Stimulated activated CD8-positive, alpha-beta memory T cell treated with anti-CD3 and anti-CD28 coated beads, Interleukin-7, amount 100 ng/mL, for 24 hours (primary cell): ENCODE measurements at regions not wholly inside any gene's neighbourhood (a gene's known extent, or its start where the extent isn't known, plus 50 kb on each side); places are given as distances from the start of the nearest gene placed in this dataset.

Source experiments
- DNase-seq: peaks from one replicate; pipeline ENCODE4 v3.0.0-alpha.2; 2020; ENCODE audit warnings: low read depth

- no peak for DNase-seq
These were observed 790.1 kb downstream of the EFNA5 start for GRCh38 chr5:106880656-106881055.

DNA sequence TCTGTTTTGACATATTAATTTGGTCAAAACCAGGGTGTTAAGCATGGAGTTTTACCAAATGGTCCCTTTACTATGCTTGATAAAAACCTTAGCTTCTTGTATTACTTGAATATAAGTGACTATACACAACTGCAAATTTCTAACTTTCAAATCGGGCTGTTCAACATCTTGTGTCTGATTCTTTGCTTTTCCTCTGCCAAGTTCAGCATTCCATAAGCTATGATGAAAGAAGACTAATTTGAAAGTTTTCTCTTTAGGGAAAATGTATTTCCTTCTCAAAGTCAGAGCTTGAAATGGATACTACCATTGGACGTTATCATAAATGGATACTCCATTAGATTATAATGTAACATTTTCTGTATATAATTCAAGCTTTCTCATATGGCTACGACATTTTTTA lies 792.9 kb downstream of the EFNA5 start:
- DNase-seq: no peak

- no peak for DNase-seq
These were observed 794.0 kb downstream of the EFNA5 start for GRCh38 chr5:106876665-106877194.

DNA sequence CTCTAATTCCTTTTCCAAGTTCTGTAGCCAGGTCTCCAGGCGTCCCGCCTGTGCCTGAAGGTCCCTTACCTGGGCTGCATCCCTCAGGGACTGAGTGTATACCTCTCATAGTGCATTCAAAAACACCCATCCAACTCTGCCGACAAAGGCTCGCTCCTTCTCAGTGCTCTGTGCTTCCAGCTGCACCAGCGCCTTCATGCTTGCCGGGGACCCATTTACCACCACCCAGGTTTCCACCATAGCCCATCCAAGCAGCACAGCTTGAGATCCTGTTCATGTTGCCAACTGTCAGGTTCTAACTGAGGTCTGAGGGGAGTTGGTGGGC lies 794.5 kb downstream of the EFNA5 start:
- no peak for DNase-seq

DNA sequence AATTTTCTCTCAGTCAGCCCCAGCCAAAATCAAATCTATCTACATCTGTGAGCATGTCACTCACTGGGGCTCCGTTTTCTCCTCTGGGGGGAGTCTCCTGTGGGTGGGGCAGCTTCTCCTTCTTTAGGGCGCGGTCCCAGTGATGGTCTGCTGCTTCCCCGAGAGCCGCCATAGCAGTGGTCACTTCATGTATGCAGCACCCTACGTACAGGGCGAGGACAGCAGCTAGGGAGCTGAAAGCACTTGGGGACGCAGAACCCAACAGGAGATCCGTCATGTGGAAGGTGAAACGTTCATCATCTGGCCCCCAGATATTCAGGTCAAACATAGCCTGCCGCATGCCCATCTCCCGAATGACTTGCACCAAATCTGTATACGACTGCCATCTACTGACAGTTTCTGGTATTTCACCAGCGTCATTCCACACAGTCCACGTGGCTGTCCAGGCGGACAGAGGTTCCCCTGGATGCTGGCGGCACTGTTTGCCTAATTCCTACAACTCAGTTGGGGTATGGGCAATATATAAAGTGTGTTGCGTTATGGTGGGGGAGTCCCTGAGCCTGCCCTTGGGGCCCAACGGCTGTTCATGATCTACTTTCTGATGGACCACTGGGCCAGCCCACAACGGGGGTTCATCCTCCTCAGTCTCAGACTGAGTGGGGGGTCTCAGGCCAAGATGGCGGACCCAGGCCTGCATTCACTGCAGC lies 795.0 kb downstream of the EFNA5 start:
- no peak for DNase-seq

GRCh38 chr5:106874974-106875373 lies 795.8 kb downstream of the EFNA5 start:
- no peak for DNase-seq

DNA sequence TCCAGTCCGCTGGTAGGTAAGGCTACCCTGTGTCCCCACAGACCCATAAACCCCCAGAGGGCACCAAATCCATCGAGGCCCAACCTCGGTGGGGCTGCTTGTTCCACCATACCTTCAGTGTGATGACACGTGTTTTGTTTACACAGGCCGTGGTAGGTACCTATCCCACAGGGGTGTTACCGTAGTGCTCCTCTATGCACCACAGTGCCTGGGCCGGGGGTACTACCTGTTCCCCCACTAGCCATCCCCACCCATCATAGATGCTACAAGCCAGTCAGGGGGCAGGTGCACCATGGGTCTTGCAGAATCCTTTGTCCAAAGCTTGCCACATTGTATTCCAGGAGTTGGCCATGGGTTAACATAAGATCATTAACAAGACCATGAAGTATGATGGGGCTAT lies 796.2 kb downstream of the EFNA5 start:
- no peak for DNase-seq

GRCh38 chr5:106873568-106873967 lies 797.2 kb downstream of the EFNA5 start:
- no peak for DNase-seq

DNA sequence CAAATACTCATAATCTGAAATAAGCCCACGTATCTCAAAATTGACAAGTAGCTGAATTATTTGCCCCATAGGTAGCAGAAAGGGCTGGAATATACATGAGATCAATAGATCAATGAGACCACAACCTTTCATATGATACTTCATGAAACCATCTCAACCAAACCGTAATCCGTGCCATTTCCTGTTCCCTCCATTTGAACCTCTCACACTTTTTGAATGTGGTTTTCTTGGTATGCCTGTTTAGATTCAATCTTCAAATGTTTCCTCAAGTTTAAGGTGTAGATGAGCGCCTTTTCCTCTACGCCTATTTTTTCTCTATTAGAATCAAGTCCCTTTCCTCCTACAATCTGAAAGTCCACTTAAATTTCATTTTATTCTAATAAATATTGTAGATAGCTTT lies 805.5 kb downstream of the EFNA5 start:
- no peak for DNase-seq

DNA sequence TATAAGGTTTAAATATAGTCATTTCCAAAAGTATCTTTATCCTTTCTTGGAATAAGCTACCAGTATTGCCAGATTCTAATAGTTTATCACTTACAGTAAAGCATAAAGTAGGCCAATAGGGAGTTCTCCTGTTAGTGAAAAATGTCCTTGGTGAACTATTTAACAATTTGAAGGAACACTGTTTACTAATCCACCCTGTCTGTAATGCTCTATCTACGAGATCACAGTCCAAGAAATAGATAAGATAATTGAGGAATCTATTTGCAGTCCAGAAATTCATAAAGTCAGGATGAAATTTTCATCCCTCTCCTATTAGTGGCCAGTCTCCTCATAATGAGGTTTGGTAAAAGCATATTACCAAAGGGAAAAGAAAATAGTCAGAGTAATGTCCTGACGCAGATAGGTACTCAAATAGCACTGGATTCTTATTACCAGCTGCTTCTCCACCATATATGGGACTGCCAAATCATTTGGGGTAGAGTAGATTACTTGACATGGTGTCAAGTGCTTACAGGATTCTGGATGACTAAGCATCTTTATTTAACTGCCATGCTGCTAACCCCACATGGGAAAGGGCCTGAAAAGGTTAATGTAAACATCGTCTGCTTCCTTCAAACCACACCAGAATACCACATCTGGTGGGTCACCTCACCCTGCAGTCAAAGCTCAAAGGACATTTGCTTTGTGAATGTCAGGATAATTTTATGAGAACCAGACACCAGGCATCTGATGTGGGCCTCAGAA lies 808.1 kb downstream of the EFNA5 start:
- DNase-seq: no peak

DNA sequence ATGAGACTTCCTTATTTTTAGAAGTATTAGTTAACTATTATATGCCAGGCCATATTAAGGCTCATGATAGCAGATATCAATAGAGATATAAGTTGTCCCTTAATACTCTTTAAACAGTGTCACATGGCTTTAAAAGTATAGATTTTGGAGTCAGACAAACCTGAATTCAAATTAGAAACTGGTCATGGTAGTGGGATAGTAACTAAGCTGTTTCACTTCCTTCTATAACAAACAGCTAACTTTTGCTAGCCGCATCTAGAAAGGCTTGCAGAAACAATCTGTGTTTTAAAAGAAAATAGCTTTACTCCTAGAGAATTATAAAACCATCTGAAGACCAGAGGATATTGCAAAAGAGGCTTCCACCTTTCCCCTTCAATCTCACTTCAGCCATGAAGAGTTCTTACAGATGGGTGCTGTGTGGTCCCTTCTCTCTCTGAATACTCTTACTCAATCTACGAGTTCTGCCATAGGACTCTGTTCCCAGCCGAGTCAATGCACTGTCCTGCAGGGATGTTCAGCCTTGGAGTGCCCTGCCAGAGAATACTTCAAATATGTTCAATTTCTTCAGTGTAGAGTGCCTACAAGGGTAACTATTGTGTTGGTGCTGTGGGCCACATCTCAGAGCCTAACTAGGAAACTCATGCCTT lies 810.2 kb downstream of the EFNA5 start:
- no peak for DNase-seq

- no peak for DNase-seq
These were observed 812.1 kb downstream of the EFNA5 start for GRCh38 chr5:106858616-106859015.

GRCh38 chr5:106854922-106855321 lies 815.8 kb downstream of the EFNA5 start:
- no peak for DNase-seq

- DNase-seq: no peak
These were observed 816.5 kb downstream of the EFNA5 start for GRCh38 chr5:106854105-106854687.

GRCh38 chr5:106853266-106853665 lies 817.5 kb downstream of the EFNA5 start:
- DNase-seq: no peak

DNA sequence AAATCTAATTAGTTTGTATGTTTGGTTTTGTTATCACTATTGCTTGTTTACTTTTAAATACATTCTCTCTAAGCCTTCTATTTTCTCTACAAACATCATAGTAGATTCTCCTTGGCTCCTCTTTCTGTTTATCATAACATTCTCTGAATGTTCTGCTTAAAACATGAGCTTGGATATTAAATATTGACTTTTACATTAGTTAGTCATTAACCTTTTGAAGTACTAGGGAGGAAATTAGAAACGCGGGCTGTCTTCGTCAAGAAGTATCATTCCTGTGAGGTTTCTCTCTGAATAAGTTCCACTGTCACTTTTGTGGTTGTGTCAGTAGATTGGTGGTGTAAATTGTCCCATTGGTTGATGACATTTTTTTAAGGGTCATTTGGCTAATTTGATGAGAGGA lies 821.5 kb downstream of the EFNA5 start:
- DNase-seq: no peak

DNA sequence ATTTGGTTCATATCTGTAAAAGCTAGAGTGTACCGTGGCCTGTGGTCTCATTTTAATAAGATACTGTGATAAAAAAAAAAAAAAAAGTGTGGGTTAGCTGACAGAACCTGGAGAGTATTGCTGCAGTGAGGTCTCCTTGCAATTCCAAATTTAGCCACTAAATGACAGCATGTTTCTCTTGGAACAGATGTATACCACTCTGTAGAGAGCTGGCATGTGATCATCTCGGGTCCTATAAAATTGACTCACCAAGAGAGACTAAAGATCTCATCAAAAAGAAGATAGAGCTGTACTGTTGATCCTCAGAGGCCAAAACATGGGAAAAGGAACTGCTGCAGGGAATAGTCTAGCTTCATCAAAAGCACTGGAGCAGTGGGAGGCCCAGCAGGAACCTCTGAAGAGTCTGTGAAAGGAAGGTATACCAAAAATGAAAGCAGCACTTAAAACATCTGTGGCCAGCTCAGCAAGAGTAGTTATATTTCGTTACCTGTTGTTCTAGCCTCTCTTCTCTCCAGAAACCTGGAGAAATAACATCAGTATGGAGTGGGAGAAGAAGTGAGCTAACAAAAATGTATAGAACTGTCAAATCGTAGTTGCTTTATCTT lies 826.8 kb downstream of the EFNA5 start:
- DNase-seq: no peak

GRCh38 chr5:106833517-106833916 lies 837.2 kb downstream of the EFNA5 start:
- no peak for DNase-seq

DNA sequence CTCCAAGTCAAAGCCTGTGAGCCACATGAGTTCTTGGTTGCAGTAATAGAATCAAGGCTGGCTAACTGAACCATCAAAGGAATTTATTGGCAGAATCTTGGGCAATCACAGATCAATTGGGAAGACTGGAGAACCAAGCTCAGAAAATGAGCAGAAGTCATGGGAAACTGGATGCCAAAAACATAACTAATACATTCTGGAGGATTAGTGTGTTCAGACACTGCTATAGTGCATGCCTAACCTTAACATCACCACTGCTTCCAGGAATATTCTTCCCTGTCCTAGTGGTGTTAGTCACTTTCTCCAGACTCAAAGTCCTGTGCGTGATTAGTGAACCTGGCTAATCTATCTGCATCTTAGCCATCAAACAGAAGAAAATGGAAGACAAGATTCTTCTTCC lies 843.7 kb downstream of the EFNA5 start:
- DNase-seq: no peak

GRCh38 chr5:106825374-106825773 lies 845.4 kb downstream of the EFNA5 start:
- DNase-seq: no peak

DNA sequence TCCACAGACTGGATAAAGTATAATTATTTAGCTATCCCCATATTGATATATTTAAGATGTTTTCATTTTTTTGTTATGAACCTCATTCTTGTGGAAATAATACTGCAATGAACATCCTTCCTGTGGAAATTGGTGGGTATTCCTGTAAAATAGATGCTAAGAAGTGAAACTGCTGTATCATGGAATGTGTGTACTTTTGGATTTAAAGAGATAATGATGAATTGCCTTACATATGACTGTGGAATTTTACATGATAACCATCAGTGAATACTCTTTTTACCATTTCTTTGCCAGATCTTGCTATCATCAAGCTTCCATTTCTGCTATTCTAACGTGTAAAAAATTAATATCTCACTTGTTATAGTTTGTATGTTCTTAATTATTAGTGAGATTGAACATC lies 847.9 kb downstream of the EFNA5 start:
- DNase-seq: no peak

DNA sequence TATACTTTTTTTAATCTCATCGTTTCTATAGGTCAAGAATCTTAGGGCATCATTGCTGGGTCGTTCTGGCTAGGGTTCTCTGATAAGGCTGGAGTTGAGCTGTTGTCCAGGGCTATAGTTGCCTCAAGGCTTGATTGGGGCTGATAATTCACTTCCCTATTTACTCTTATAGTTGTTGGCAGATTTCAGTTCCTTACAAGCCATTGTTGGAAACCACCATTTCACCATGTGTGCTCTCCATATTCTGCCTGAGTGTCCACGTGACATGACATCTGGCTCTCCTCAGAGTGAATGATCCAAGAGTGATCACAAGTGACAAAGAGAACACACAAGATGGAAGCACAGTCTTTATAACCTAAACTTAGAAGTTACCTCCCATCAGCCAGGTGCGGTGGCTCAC lies 852.2 kb downstream of the EFNA5 start:
- DNase-seq: no peak
